Caco-2 (cell line): ENCODE measurements at regions not wholly inside any gene's neighbourhood (a gene's known extent, or its start where the extent isn't known, plus 50 kb on each side); places are given as distances from the start of the nearest gene placed in this dataset.
"Not testable (repeated sequence)": the region's sequence is repeated elsewhere in the genome, so short reads cannot be mapped to it uniquely, and the experiment has no call there.

Experiments
- BruUV-seq: library from RNA; stranded (reverse); fragments of 400-500 nt; replicated peaks from 2 replicates; lab custom pipeline; 2021; lab: Mats Ljungman, UMichigan
- CTCF ChIA-PET: fragments of 300-600 bp; sonication (Branson Sonifier 250); formaldehyde crosslinking; loops from one replicate; lab custom pipeline; 2022; ENCODE audit warnings: antibody characterized with exemption; lab: Charles Lee
- POLR2A ChIA-PET: fragments of 300-600 bp; sonication (Branson Sonifier 250); formaldehyde crosslinking; loops from one replicate; lab custom pipeline; 2022; ENCODE audit warnings: antibody characterized with exemption; lab: Charles Lee
- DNase-seq, 2 experiments: peaks; one replicate each; pipeline versions ENCODE4 v3.0.0 to v3.0.0-alpha.2; 2020 to 2022
- H3K27me3 ChIP-seq: replicated peaks from 2 replicates; pipeline ENCODE4 v1.6.0; 2011; ENCODE audit warnings: low read length; ENCODE audit not compliant: control insufficient read depth, insufficient read depth
- H3K36me3 ChIP-seq: 2 replicates; pipeline ENCODE4 v1.5.1; 2011; ENCODE audit warnings: low read length; ENCODE audit not compliant: control insufficient read depth, insufficient read depth
- H3K4me1 ChIP-seq: fragments of 250-450 bp; sonication (Bioruptor Pico); 2 replicates; pipeline ENCODE4 v1.5.1; 2020; ENCODE audit warnings: mild to moderate bottlenecking
- H3K4me3 ChIP-seq: 2 replicates; pipeline ENCODE4 v1.5.1; 2011; ENCODE audit warnings: low read depth, mild to moderate bottlenecking, control low read depth, low read length
- H3K9me3 ChIP-seq: fragments of 250-450 bp; sonication (Bioruptor Pico); 2 replicates; pipeline ENCODE4 v1.5.1; 2020; ENCODE audit warnings: mild to moderate bottlenecking, moderate library complexity
- H3K27ac Mint-ChIP-seq: one replicate; pipeline ENCODE4 v1.8.0; 2022; ENCODE audit warnings: mixed read lengths; ENCODE audit not compliant: unreplicated experiment
- H3K27me3 Mint-ChIP-seq: one replicate; pipeline ENCODE4 v1.8.0; 2022; ENCODE audit warnings: mixed read lengths; ENCODE audit not compliant: insufficient read depth, unreplicated experiment
- H3K36me3 Mint-ChIP-seq: one replicate; pipeline ENCODE4 v1.8.0; 2022; ENCODE audit warnings: mild to moderate bottlenecking, mixed read lengths; ENCODE audit not compliant: insufficient read depth, unreplicated experiment
- H3K4me1 Mint-ChIP-seq: one replicate; pipeline ENCODE4 v1.8.0; 2022; ENCODE audit warnings: low read depth, mixed read lengths; ENCODE audit not compliant: unreplicated experiment
- H3K4me3 Mint-ChIP-seq: one replicate; pipeline ENCODE4 v1.8.0; 2022; ENCODE audit warnings: mild to moderate bottlenecking, moderate library complexity, mixed read lengths; ENCODE audit not compliant: unreplicated experiment
- H3K9me3 Mint-ChIP-seq: one replicate; pipeline ENCODE4 v1.8.0; 2022; ENCODE audit warnings: mixed read lengths; ENCODE audit not compliant: unreplicated experiment
- intact Hi-C: fragments of 100-400 bp; cut with micrococcal nuclease; formaldehyde crosslinking; loops from one replicate; pipeline ENCODE4 v1.10.0; 2022; ENCODE audit not compliant: unreplicated experiment
- TF ChIP-seq, protein P1 (sequence below), 2 experiments: fragments of 200-600 bp in 1 of 2; IDR thresholded peaks; 1 replicate in 1 of 2; 2 replicates in 1 of 2; pipeline versions ENCODE4 v1.5.1 to v1.8.0; 2011 to 2022; ENCODE audit warnings: antibody characterized with exemption in 1 of 2, control low read depth in 1 of 2, inconsistent platforms in 1 of 2, low read depth in 1 of 2, low read length in 1 of 2, mild to moderate bottlenecking in 1 of 2, moderate library complexity in 1 of 2; ENCODE audit not compliant: insufficient read depth in 1 of 2, severe bottlenecking in 1 of 2, unreplicated experiment in 1 of 2

DNA sequence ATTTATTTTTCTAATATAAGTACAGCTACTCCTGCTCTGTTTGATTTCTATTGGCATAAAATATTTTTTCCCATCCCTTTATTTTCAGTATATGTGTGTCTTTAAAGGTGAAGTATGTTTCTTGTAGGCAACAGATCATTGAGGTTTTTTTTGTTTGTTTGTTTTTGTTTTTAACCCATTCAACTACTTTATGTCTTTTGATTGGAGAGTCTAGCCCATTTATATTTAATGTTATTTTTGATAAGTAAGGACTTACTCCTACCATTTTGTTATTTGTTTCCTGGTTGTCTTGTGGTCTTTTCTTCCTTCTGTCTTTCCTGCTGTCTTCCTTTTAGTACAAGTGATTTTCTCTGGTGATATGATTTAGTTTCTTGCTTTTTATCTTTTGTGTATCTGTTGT, 285.1 kb upstream of the PROX1 start:
- DNase-seq = no peak
- POLR2A ChIA-PET = no interaction called here
- intact Hi-C loops = no loop called here
- CTCF ChIA-PET = no interaction called here
- Mint-ChIP-seq H3K36me3 (no peaks in the 10 kb centered on the region), H3K4me3 (no peak overlapping the region), H3K4me1 (peaks cover 17% of the 10 kb centered on the region), H3K9me3 (peaks cover 36% of the 10 kb centered on the region), H3K27me3 (no peaks in the 10 kb centered on the region), H3K27ac (no peak overlapping the region)
- no TSS peak for BruUV-seq
- H3K27me3 ChIP-seq = no peaks in the 10 kb centered on the region
- no peaks in the 10 kb centered on the region for H3K36me3 ChIP-seq
- TF ChIP-seq, protein P1, sequence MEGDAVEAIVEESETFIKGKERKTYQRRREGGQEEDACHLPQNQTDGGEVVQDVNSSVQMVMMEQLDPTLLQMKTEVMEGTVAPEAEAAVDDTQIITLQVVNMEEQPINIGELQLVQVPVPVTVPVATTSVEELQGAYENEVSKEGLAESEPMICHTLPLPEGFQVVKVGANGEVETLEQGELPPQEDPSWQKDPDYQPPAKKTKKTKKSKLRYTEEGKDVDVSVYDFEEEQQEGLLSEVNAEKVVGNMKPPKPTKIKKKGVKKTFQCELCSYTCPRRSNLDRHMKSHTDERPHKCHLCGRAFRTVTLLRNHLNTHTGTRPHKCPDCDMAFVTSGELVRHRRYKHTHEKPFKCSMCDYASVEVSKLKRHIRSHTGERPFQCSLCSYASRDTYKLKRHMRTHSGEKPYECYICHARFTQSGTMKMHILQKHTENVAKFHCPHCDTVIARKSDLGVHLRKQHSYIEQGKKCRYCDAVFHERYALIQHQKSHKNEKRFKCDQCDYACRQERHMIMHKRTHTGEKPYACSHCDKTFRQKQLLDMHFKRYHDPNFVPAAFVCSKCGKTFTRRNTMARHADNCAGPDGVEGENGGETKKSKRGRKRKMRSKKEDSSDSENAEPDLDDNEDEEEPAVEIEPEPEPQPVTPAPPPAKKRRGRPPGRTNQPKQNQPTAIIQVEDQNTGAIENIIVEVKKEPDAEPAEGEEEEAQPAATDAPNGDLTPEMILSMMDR (IDR thresholded peaks at IDR 0.05; ENCODE audit: insufficient read depth in 1 of 2, low read depth in 1 of 2, low read length in 1 of 2, severe bottlenecking in 1 of 2, unreplicated experiment in 1 of 2) = no peak
- peaks cover 11% of the 10 kb centered on the region; the same call in 1 of the 2 replicates for H3K9me3 ChIP-seq
- H3K4me1 ChIP-seq = peaks cover 8% of the 10 kb centered on the region
- H3K4me3 ChIP-seq = no peak overlapping the region

DNA sequence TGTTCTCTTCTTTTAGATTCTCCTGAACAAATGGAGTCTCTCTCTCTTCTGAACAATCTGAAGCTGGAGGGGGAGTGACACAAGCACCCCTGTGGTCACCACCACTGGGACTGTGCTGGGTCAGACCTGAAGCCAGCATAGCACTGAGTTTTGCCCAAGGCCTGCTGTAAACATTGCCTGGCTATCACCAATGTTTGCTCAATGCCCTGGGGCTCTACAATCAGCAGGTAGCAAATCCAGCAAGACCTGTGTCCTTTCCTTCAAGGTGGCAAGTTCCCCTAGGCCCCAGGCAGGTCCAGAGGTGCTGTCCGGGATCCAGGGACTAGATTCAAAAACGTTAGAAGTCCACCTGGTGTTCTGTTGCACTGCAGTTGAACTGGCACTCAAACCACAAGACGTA, 282.8 kb upstream of the PROX1 start:
- DNase-seq = peak; percentile 12 to 48
- Histone ChIP-seq H3K4me1 (peaks cover 2% of the 10 kb centered on the region; the same call in 1 of the 2 replicates), H3K4me3 (no peak overlapping the region), H3K9me3 (peaks cover 14% of the 10 kb centered on the region; the same call in 1 of the 2 replicates), H3K36me3 (no peaks in the 10 kb centered on the region), H3K27me3 (no peaks in the 10 kb centered on the region)
- TF ChIP-seq, protein P1 (IDR thresholded peaks at IDR 0.05; ENCODE audit: insufficient read depth in 1 of 2, low read depth in 1 of 2, low read length in 1 of 2, severe bottlenecking in 1 of 2, unreplicated experiment in 1 of 2) = no peak
- Mint-ChIP-seq H3K4me3 (no peak overlapping the region), H3K27ac (no peak overlapping the region), H3K9me3 (peaks cover 24% of the 10 kb centered on the region), H3K27me3 (no peaks in the 10 kb centered on the region), H3K36me3 (no peaks in the 10 kb centered on the region), H3K4me1 (no peaks in the 10 kb centered on the region)
- BruUV-seq = no TSS peak
- ChIA-PET CTCF (no interaction called here), POLR2A (no interaction called here)
- intact Hi-C loops = no loop called here

DNA sequence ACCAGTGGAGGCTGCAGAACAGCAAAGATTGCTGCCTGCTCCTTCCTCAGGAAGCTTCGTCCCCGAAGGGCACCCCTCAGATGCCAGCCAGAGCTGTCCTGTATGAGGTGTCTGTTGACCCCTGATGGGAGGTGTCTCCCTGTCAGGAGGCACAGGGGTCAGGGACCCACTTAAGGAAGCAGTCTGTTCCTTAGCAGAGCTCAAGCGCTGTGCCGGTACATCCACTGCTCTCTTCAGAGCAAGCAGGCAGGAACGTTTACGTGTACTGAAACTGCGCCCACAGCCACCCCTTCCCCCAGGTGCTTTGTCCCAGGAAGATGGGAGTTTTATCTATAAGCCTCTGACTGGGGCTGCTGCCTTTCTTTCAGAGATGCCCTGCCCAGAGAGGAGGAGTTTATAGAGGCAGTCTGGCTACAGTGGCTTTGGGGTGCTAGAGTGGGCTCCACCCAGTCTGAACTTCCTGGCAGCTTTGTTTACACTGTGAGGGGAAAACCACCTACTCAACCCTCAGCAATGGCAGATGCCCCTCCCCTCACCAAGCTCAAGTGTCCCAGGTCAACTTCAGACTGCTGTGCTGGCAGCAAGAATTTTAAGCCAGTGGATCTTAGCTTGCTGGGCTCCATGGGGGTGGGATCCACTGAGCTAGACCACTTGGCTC, 275.8 kb upstream of the PROX1 start:
- H3K36me3 Mint-ChIP-seq, H3K9me3 ChIP-seq, CTCF ChIA-PET, H3K27me3 Mint-ChIP-seq, H3K36me3 ChIP-seq, H3K27me3 ChIP-seq, H3K4me1 ChIP-seq, BruUV-seq, POLR2A ChIA-PET, intact Hi-C loops, H3K4me1 Mint-ChIP-seq, H3K27ac Mint-ChIP-seq, DNase-seq, H3K4me3 ChIP-seq, H3K4me3 Mint-ChIP-seq: not testable (repeated sequence)
- H3K9me3 Mint-ChIP-seq = peaks cover 24% of the 10 kb centered on the region
